ENCODE measurements at regions not wholly inside any gene's neighbourhood (a gene's known extent, or its start where the extent isn't known, plus 50 kb on each side); places are given as distances from the start of the nearest gene placed in this dataset.

GRCh38 chr5:163822548-163822947 lies 317.1 kb downstream of the MAT2B start:
- Histone ChIP-seq H3K9me3 (ENCODE audit: control insufficient read depth in 1 of 2, low read length in 2 of 2) (no peaks in the 10 kb centered on the region), H3K27ac (ENCODE audit: low read depth, low read length) (no peak overlapping the region), H3K27me3 (ENCODE audit: insufficient read depth, low read length) (no peaks in the 10 kb centered on the region), H3K36me3 (ENCODE audit: insufficient read depth, low read length) (no peaks in the 10 kb centered on the region), H3K4me3 (ENCODE audit: low read length in 2 of 2) (no peak overlapping the region), H3K4me1 (ENCODE audit: insufficient read depth, low read length) (no peaks in the 10 kb centered on the region)
- Mint-ChIP-seq H3K4me1 (no peaks in the 10 kb centered on the region), H3K36me3 (no peaks in the 10 kb centered on the region), H3K27me3 (no peaks in the 10 kb centered on the region), H3K4me3 (no peak overlapping the region), H3K27ac (no peak overlapping the region), H3K9me3 (peaks cover 4 to 22% (median 19%) of the 10 kb centered on the region in 8 donors)
- DNase-seq, result no peak
- POLR2A ChIA-PET (ENCODE audit: partially characterized antibody), result no interaction called here
- intact Hi-C loops (cut with micrococcal nuclease), result no loop called here
- CTCF ChIA-PET (ENCODE audit: partially characterized antibody), result no interaction called here

DNA sequence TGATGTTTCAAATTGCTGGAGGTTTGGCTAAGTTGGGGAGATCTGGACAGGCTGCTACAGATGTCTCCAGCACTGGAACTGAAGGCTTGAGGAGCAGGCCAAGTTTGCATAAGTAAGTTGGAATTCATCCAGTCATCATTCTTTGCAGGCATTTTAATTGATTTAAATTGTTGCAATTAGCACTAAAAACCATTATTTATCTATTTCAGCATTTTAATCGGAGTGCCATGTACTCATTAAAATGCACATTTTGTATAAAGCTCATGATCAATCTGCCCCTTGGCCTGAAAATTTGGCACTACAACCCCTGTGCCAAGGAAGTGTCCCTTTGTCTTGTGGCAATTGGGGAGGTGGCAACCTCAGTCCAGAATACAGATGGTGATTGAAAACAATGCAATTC lies 320.2 kb downstream of the MAT2B start:
- H3K36me3 Mint-ChIP-seq, result no peaks in the 10 kb centered on the region
- DNase-seq, result no peak
- H3K27me3 Mint-ChIP-seq, result no peaks in the 10 kb centered on the region
- H3K4me1 Mint-ChIP-seq, result no peaks in the 10 kb centered on the region
- Histone ChIP-seq H3K9me3 (ENCODE audit: control insufficient read depth in 1 of 2, low read length in 2 of 2) (no peaks in the 10 kb centered on the region), H3K27me3 (ENCODE audit: insufficient read depth, low read length) (no peaks in the 10 kb centered on the region), H3K4me1 (ENCODE audit: insufficient read depth, low read length) (no peaks in the 10 kb centered on the region), H3K36me3 (ENCODE audit: insufficient read depth, low read length) (no peaks in the 10 kb centered on the region), H3K27ac (ENCODE audit: low read depth, low read length) (no peak overlapping the region), H3K4me3 (ENCODE audit: low read length in 2 of 2) (no peak overlapping the region)
- POLR2A ChIA-PET (ENCODE audit: partially characterized antibody), result no interaction called here
- intact Hi-C loops (cut with micrococcal nuclease), result no loop called here
- peaks cover 2 to 16% (median 7%) of the 10 kb centered on the region in 8 donors for H3K9me3 Mint-ChIP-seq
- H3K27ac Mint-ChIP-seq, result no peak overlapping the region
- no peak overlapping the region for H3K4me3 Mint-ChIP-seq
- CTCF ChIA-PET (ENCODE audit: partially characterized antibody), result no interaction called here

DNA sequence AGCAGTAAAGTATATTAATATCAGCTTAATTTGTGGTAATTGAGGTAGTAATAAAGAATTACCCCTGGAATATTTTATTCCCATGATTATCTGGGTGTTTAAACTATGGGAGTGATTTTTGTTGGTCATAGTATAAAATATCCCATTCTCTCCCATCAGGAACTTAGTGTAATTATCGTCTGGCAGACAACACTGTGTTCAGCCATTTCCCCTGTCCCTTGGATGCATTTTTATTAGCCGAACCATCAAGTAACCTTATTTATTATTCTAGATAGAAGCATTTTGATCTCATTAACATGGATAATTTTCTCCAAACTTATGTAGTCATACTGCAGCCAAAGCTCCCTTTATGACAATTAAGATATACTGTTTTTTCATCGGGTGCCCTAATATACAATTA lies 320.8 kb downstream of the MAT2B start:
- peaks cover under 1 to 11% (median 4%) of the 10 kb centered on the region in 8 donors for H3K9me3 Mint-ChIP-seq
- no peaks in the 10 kb centered on the region for H3K9me3 ChIP-seq (ENCODE audit: control insufficient read depth in 1 of 2, low read length in 2 of 2)
- H3K4me1 Mint-ChIP-seq, result no peaks in the 10 kb centered on the region
- H3K4me3 ChIP-seq (ENCODE audit: low read length in 2 of 2), result no peak overlapping the region
- H3K27ac ChIP-seq (ENCODE audit: low read depth, low read length), result no peak overlapping the region
- no peaks in the 10 kb centered on the region for H3K36me3 ChIP-seq (ENCODE audit: insufficient read depth, low read length)
- H3K27me3 Mint-ChIP-seq, result no peaks in the 10 kb centered on the region
- POLR2A ChIA-PET (ENCODE audit: partially characterized antibody), result no interaction called here
- CTCF ChIA-PET (ENCODE audit: partially characterized antibody), result no interaction called here
- H3K4me1 ChIP-seq (ENCODE audit: insufficient read depth, low read length), result no peaks in the 10 kb centered on the region
- H3K27me3 ChIP-seq (ENCODE audit: insufficient read depth, low read length), result no peaks in the 10 kb centered on the region
- H3K36me3 Mint-ChIP-seq, result no peaks in the 10 kb centered on the region
- no peak for DNase-seq
- no peak overlapping the region for H3K4me3 Mint-ChIP-seq
- intact Hi-C loops (cut with micrococcal nuclease), result no loop called here
- no peak overlapping the region for H3K27ac Mint-ChIP-seq

DNA sequence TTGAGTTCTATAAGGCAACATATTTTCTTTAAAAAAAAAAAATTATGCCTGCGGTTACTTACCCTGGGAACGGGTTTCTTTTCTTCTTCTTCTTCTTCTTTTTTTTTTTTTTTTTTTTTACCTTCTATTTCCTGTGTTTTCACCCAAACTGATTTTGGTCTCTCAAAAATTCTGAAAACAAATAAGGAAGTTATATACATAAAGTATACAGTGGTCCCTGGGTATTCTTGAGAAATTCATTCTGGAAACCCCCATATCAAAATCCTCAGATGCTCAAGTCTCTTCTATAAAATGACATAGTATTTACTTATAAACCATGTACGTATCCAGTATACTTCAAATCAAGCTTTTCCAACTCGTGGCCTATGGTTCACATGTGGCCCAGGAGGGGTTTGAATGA lies 326.7 kb downstream of the MAT2B start:
- Mint-ChIP-seq H3K27me3 (no peaks in the 10 kb centered on the region), H3K4me3 (no peak overlapping the region), H3K4me1 (no peaks in the 10 kb centered on the region), H3K36me3 (no peaks in the 10 kb centered on the region), H3K9me3 (peaks cover 0 to 5% (median 3%) of the 10 kb centered on the region in 8 donors), H3K27ac (no peak overlapping the region)
- no peaks in the 10 kb centered on the region for H3K9me3 ChIP-seq (ENCODE audit: control insufficient read depth in 1 of 2, low read length in 2 of 2)
- no peak overlapping the region for H3K27ac ChIP-seq (ENCODE audit: low read depth, low read length)
- CTCF ChIA-PET (ENCODE audit: partially characterized antibody), result no interaction called here
- H3K36me3 ChIP-seq (ENCODE audit: insufficient read depth, low read length), result no peaks in the 10 kb centered on the region
- no peaks in the 10 kb centered on the region for H3K4me1 ChIP-seq (ENCODE audit: insufficient read depth, low read length)
- H3K27me3 ChIP-seq (ENCODE audit: insufficient read depth, low read length), result no peaks in the 10 kb centered on the region
- no peak overlapping the region for H3K4me3 ChIP-seq (ENCODE audit: low read length in 2 of 2)
- intact Hi-C loops (cut with micrococcal nuclease), result no loop called here
- DNase-seq, result no peak
- POLR2A ChIA-PET (ENCODE audit: partially characterized antibody), result no interaction called here

GRCh38 chr5:163838738-163839137 lies 333.3 kb downstream of the MAT2B start:
- no peaks in the 10 kb centered on the region for H3K36me3 ChIP-seq (ENCODE audit: insufficient read depth, low read length)
- Mint-ChIP-seq H3K36me3 (no peaks in the 10 kb centered on the region), H3K27ac (no peak overlapping the region), H3K4me1 (no peaks in the 10 kb centered on the region), H3K4me3 (no peak overlapping the region), H3K9me3 (peaks cover 0 to 3% (median 0%) of the 10 kb centered on the region in 8 donors), H3K27me3 (peaks cover 0 to 1% of the 10 kb centered on the region in 2 donors)
- no peaks in the 10 kb centered on the region for H3K9me3 ChIP-seq (ENCODE audit: control insufficient read depth in 1 of 2, low read length in 2 of 2)
- H3K4me3 ChIP-seq (ENCODE audit: low read length in 2 of 2), result no peak overlapping the region
- intact Hi-C loops (cut with micrococcal nuclease), result no loop called here
- ChIA-PET POLR2A (ENCODE audit: partially characterized antibody) (no interaction called here), CTCF (ENCODE audit: partially characterized antibody) (no interaction called here)
- H3K27me3 ChIP-seq (ENCODE audit: insufficient read depth, low read length), result no peaks in the 10 kb centered on the region
- H3K4me1 ChIP-seq (ENCODE audit: insufficient read depth, low read length), result no peaks in the 10 kb centered on the region
- H3K27ac ChIP-seq (ENCODE audit: low read depth, low read length), result no peak overlapping the region
- DNase-seq, result no peak

DNA sequence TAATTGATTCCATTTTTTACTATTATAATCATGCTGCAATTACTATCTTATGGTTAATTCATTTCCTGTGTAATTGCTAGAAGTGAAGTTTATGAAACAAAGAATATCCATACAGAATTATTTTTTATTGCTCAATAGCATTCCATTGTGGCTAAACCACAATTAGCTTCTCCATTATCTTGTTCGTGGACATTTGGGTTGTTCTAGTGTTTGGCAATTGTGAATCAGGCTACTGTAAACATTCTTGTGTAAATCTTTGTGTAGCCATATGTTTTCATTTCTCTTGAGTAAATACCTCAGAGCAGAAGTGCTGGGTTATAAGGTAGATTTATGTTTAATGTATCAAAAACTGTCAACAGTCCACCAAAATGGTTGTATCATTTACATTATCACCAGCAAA lies 341.1 kb downstream of the MAT2B start:
- Histone ChIP-seq H3K4me1 (ENCODE audit: insufficient read depth, low read length) (no peaks in the 10 kb centered on the region), H3K27me3 (ENCODE audit: insufficient read depth, low read length) (no peaks in the 10 kb centered on the region), H3K4me3 (ENCODE audit: low read length in 2 of 2) (no peak overlapping the region), H3K36me3 (ENCODE audit: insufficient read depth, low read length) (no peaks in the 10 kb centered on the region), H3K9me3 (ENCODE audit: control insufficient read depth in 1 of 2, low read length in 2 of 2) (peaks cover 0 to 5% of the 10 kb centered on the region in 2 donors), H3K27ac (ENCODE audit: low read depth, low read length) (no peak overlapping the region)
- ChIA-PET CTCF (ENCODE audit: partially characterized antibody) (no interaction called here), POLR2A (ENCODE audit: partially characterized antibody) (no interaction called here)
- no peak for DNase-seq
- Mint-ChIP-seq H3K27ac (no peak overlapping the region), H3K4me3 (no peak overlapping the region), H3K27me3 (no peaks in the 10 kb centered on the region), H3K36me3 (no peaks in the 10 kb centered on the region), H3K9me3 (peaks cover 0 to 4% (median 0%) of the 10 kb centered on the region in 8 donors), H3K4me1 (no peaks in the 10 kb centered on the region)
- intact Hi-C loops (cut with micrococcal nuclease), result no loop called here

- Mint-ChIP-seq H3K36me3 (no peaks in the 10 kb centered on the region), H3K27me3 (no peaks in the 10 kb centered on the region), H3K4me3 (no peak overlapping the region), H3K9me3 (peaks cover 5 to 19% (median 15%) of the 10 kb centered on the region in 8 donors), H3K4me1 (no peaks in the 10 kb centered on the region), H3K27ac (no peak overlapping the region)
- H3K27ac ChIP-seq (ENCODE audit: low read depth, low read length), result no peak overlapping the region
- CTCF ChIA-PET (ENCODE audit: partially characterized antibody), result no interaction called here
- H3K9me3 ChIP-seq (ENCODE audit: control insufficient read depth in 1 of 2, low read length in 2 of 2), result peaks cover 0 to 3% of the 10 kb centered on the region in 2 donors
- POLR2A ChIA-PET (ENCODE audit: partially characterized antibody), result no interaction called here
- no peaks in the 10 kb centered on the region for H3K4me1 ChIP-seq (ENCODE audit: insufficient read depth, low read length)
- no peak for DNase-seq
- no peak overlapping the region for H3K4me3 ChIP-seq (ENCODE audit: low read length in 2 of 2)
- intact Hi-C loops (cut with micrococcal nuclease), result no loop called here
- H3K36me3 ChIP-seq (ENCODE audit: insufficient read depth, low read length), result no peaks in the 10 kb centered on the region
- no peaks in the 10 kb centered on the region for H3K27me3 ChIP-seq (ENCODE audit: insufficient read depth, low read length)
These were observed 350.3 kb downstream of the MAT2B start for GRCh38 chr5:163855754-163856153.

GRCh38 chr5:163861670-163862069 lies 356.3 kb downstream of the MAT2B start:
- Mint-ChIP-seq H3K9me3 (peaks cover 0 to 9% (median 3%) of the 10 kb centered on the region in 8 donors), H3K27ac (no peak overlapping the region), H3K4me3 (no peak overlapping the region), H3K4me1 (no peaks in the 10 kb centered on the region), H3K27me3 (no peaks in the 10 kb centered on the region), H3K36me3 (no peaks in the 10 kb centered on the region)
- ChIA-PET CTCF (ENCODE audit: partially characterized antibody) (no interaction called here), POLR2A (ENCODE audit: partially characterized antibody) (no interaction called here)
- Histone ChIP-seq H3K4me1 (ENCODE audit: insufficient read depth, low read length) (no peaks in the 10 kb centered on the region), H3K27ac (ENCODE audit: low read depth, low read length) (no peak overlapping the region), H3K9me3 (ENCODE audit: control insufficient read depth in 1 of 2, low read length in 2 of 2) (no peaks in the 10 kb centered on the region), H3K4me3 (ENCODE audit: low read length in 2 of 2) (no peak overlapping the region), H3K36me3 (ENCODE audit: insufficient read depth, low read length) (no peaks in the 10 kb centered on the region), H3K27me3 (ENCODE audit: insufficient read depth, low read length) (no peaks in the 10 kb centered on the region)
- DNase-seq, result no peak
- intact Hi-C loops (cut with micrococcal nuclease), result no loop called here

Data from CD4-positive, alpha-beta memory T cell (primary cell).